Transverse colon (tissue), 4 donors: ENCODE measurements at regions not wholly inside any gene's neighbourhood (a gene's known extent, or its start where the extent isn't known, plus 50 kb on each side); places are given as distances from the start of the nearest gene placed in this dataset.
A peak's percentile ranks its signal among the peaks of the same experiment; 100 is the strongest.
"Not testable (repeated sequence)": the region's sequence is repeated elsewhere in the genome, so short reads cannot be mapped to it uniquely, and the experiment has no call there.

ENCODE experiments used
- DNase-seq: peaks from one replicate; pipeline ENCODE4 v3.0.0-alpha.2; 2019
- H3K27ac ChIP-seq, 4 donors: fragments of 200-600 bp; sonication (generic); 2 replicates each; pipeline ENCODE4 v1.5.1; 2016 to 2018; ENCODE audit warnings: inconsistent platforms in 4 of 4
- H3K27me3 ChIP-seq: fragments of 200-600 bp; sonication (generic); 2 replicates; pipeline ENCODE4 v1.5.1; 2017; ENCODE audit warnings: inconsistent platforms
- H3K36me3 ChIP-seq, 4 donors: fragments of 200-600 bp; sonication (generic); 2 replicates each; pipeline ENCODE4 v1.5.1; 2017 to 2019; ENCODE audit warnings: inconsistent platforms in 4 of 4
- H3K4me1 ChIP-seq, 4 donors: fragments of 200-600 bp; sonication (generic); 2 replicates each; pipeline ENCODE4 v1.5.1; 2017 to 2020; ENCODE audit warnings: inconsistent platforms in 4 of 4
- H3K4me3 ChIP-seq, 4 donors: fragments of 200-600 bp; sonication (generic); 1 replicate in 1 of 4; 2 replicates in 3 of 4; pipeline versions ENCODE4 v1.5.1 to v1.6.1; 2017 to 2019; ENCODE audit warnings: inconsistent platforms in 4 of 4
- H3K9me3 ChIP-seq, 2 donors: fragments of 200-600 bp; sonication (generic); 2 replicates each; pipeline ENCODE4 v1.5.1; 2017 to 2019; ENCODE audit warnings: inconsistent platforms in 2 of 2
- EP300 ChIP-seq: sonication (generic); formaldehyde crosslinking; IDR thresholded peaks from one replicate; pipeline ENCODE4 v1.6.1; 2017; ENCODE audit warnings: antibody characterized with exemption, low read depth
- POLR2A ChIP-seq: fragments of 450-650 bp; IDR thresholded peaks from one replicate; pipeline ENCODE4 v1.6.1; 2016; ENCODE audit warnings: antibody characterized with exemption, mild to moderate bottlenecking, moderate library complexity
- POLR2AphosphoS5 ChIP-seq, 3 donors: sonication (generic); formaldehyde crosslinking; IDR thresholded peaks; one replicate each; pipeline ENCODE4 v1.6.1; 2016; ENCODE audit warnings: antibody characterized with exemption in 3 of 3
- WGBS, 2 donors: methylation state at CpG; one replicate each; pipeline ENCODE4 v1.1.5; 2018; ENCODE audit warnings: low coverage in 1 of 2; 5-methylcytosine and 5-hydroxymethylcytosine counted together
- in situ Hi-C, 4 donors: fragments of 200-750 bp; cut with MboI; loops; one replicate each; pipeline versions ENCODE4 v1.15.0 to v1.15.1; 2017; ENCODE audit warnings: low sequenced_read_pairs in 3 of 4, low pct_ligation_motif_present in 1 of 4, low pct_unique_long_range_greater_than_20kb in 1 of 4
- intact Hi-C: fragments of 100-400 bp; cut with DNase I; formaldehyde crosslinking; loops from one replicate; pipeline ENCODE4 v1.15.1; 2023; ENCODE audit warnings: low total_unique reads
- TF ChIP-seq, protein P1 (sequence below), 5 experiments: fragments of 200-600 bp in 3 of 5; fragments of 450-650 bp in 2 of 5; sonication (generic) in 3 of 5; IDR thresholded peaks; 1 replicate in 2 of 5; 2 replicates in 3 of 5; pipeline ENCODE4 v1.5.1; 2016 to 2017; ENCODE audit warnings: antibody characterized with exemption in 5 of 5, inconsistent platforms in 3 of 5, mild to moderate bottlenecking in 2 of 5, moderate library complexity in 1 of 5

GRCh38 chr2:221897718-221898117 lies 325.6 kb upstream of the EPHA4 start:
- Histone ChIP-seq H3K27me3 (no peaks in the 10 kb centered on the region), H3K9me3 (no peaks in the 10 kb centered on the region), H3K4me3 (no peak overlapping the region), H3K27ac (no peak overlapping the region), H3K36me3 (no peaks in the 10 kb centered on the region), H3K4me1 (peaks cover 0 to 4% (median 0%) of the 10 kb centered on the region in 4 donors)
- no peak for DNase-seq
- 47 to 50% methylated on average over 3 of the region's 3 CpGs for WGBS, 2 donors
- TF ChIP-seq, protein P1, sequence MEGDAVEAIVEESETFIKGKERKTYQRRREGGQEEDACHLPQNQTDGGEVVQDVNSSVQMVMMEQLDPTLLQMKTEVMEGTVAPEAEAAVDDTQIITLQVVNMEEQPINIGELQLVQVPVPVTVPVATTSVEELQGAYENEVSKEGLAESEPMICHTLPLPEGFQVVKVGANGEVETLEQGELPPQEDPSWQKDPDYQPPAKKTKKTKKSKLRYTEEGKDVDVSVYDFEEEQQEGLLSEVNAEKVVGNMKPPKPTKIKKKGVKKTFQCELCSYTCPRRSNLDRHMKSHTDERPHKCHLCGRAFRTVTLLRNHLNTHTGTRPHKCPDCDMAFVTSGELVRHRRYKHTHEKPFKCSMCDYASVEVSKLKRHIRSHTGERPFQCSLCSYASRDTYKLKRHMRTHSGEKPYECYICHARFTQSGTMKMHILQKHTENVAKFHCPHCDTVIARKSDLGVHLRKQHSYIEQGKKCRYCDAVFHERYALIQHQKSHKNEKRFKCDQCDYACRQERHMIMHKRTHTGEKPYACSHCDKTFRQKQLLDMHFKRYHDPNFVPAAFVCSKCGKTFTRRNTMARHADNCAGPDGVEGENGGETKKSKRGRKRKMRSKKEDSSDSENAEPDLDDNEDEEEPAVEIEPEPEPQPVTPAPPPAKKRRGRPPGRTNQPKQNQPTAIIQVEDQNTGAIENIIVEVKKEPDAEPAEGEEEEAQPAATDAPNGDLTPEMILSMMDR (IDR thresholded peaks at IDR 0.05): no peak
- TF ChIP-seq POLR2A (no peak), EP300 (no peak), POLR2AphosphoS5 (IDR thresholded peaks at IDR 0.05) (no peak)
- in situ Hi-C loops: no loop called here
- intact Hi-C loops: no loop called here

DNA sequence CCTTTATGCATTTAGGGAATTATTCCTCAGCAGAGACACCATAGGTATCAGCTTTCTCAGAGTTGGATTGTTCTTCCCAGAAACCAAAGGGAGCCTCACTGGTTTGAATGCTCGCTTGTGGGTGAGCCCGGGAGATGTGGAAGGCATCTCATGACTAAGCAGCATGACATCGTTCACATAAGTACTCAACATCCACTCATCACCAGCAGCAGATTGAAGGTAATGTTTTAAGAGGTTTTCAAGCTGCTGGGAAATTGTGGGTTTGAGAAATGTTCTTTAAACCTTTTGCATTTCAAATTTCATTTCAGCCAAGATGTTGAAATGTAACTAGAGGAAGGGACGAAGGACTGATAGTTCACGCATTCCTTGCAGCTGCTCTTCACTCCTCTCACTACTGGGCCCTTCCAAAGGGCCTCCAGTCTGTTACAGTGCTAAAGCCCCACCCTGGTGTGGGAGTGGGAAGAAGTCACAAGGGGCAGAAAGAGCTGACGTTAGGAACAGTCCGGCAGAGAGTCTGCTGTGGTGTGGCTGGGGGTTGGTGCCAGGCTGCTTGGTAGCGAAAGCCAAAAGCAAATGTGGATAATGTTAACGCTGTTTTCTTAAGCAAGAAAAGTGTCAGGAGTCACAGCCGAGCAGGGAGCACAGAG lies 324.5 kb upstream of the EPHA4 start:
- Histone ChIP-seq H3K4me1 (peaks cover 0 to 4% (median 0%) of the 10 kb centered on the region in 4 donors), H3K9me3 (no peaks in the 10 kb centered on the region), H3K4me3 (no peak overlapping the region), H3K36me3 (no peaks in the 10 kb centered on the region), H3K27me3 (no peaks in the 10 kb centered on the region), H3K27ac (no peak overlapping the region)
- no peak for DNase-seq
- intact Hi-C loops: no loop called here
- 64 to 80% methylated on average over 6 to 10 of the region's 10 CpGs for WGBS, 2 donors
- TF ChIP-seq POLR2AphosphoS5 (IDR thresholded peaks at IDR 0.05) (no peak), POLR2A (no peak), EP300 (no peak)
- TF ChIP-seq, protein P1 (IDR thresholded peaks at IDR 0.05): no peak
- in situ Hi-C loops: no loop called here

- Histone ChIP-seq H3K36me3 (no peaks in the 10 kb centered on the region), H3K9me3 (no peaks in the 10 kb centered on the region), H3K27me3 (no peaks in the 10 kb centered on the region), H3K4me1 (peaks cover 0 to 4% (median 0%) of the 10 kb centered on the region in 4 donors), H3K27ac (peak overlapping the region in 2 of 4 donors; percentile 24 to 54), H3K4me3 (no peak overlapping the region)
- in situ Hi-C loops: no loop called here
- no peak for DNase-seq
- intact Hi-C loops: no loop called here
- 60% methylated on average over 9 to 10 of the region's 10 CpGs for WGBS, 2 donors
- no peak for TF ChIP-seq POLR2A
- no peak for TF ChIP-seq POLR2AphosphoS5 (IDR thresholded peaks at IDR 0.05)
- TF ChIP-seq, protein P1 (IDR thresholded peaks at IDR 0.05): no peak
- TF ChIP-seq EP300: no peak
Observed at GRCh38 chr2:221895366-221896121, 323.4 kb upstream of the EPHA4 start.

DNA sequence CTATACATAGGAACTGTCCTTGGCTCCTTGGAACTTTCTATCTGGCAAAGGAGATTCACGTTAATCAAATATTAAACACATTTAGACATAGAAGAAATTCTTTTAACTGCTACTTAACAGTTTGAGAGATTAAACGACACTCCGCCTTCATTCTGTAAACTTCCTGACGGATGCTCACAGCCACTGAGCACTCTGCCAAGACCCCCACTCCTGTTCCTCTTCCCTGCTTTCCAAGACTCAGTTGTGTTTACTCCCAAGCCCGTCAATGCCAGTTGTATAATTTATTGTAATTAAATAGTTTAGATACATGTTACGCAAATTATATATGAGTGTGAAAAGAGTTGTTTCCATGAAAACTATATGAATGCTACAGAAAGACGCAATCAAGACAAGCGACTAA lies 321.4 kb upstream of the EPHA4 start:
- 74 to 76% methylated on average over 7 to 8 of the region's 8 CpGs for WGBS, 2 donors
- intact Hi-C loops (no loop called here), in situ Hi-C loops (no loop called here)
- DNase-seq: no peak
- Histone ChIP-seq H3K4me1 (peaks cover 0 to 4% (median 0%) of the 10 kb centered on the region in 4 donors), H3K36me3 (no peaks in the 10 kb centered on the region), H3K4me3 (no peak overlapping the region), H3K27me3 (no peaks in the 10 kb centered on the region), H3K9me3 (no peaks in the 10 kb centered on the region), H3K27ac (no peak overlapping the region)
- TF ChIP-seq POLR2A: no peak
- TF ChIP-seq EP300: no peak
- TF ChIP-seq POLR2AphosphoS5 (IDR thresholded peaks at IDR 0.05): no peak
- TF ChIP-seq, protein P1 (IDR thresholded peaks at IDR 0.05): no peak

DNA sequence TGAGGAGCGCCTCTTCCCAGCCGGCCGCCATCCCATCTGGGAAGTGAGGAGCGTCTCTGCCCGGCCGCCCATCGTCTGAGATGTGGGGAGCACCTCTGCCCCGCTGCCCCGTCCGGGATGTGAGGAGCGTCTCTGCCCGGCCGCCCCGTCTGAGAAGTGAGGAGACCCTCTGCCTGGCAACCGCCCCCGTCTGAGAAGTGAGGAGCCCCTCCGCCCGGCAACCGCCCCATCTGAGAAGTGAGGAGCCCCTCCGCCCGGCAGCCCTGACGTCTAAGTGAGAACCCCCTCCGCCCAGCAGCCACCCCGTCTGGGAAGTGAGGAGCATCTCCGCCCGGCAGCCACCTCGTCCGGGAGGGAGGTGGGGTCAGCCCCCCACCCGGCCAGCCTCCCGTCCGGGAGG lies 319.9 kb upstream of the EPHA4 start:
- H3K9me3 ChIP-seq, DNase-seq, H3K27ac ChIP-seq, in situ Hi-C loops, H3K4me1 ChIP-seq, intact Hi-C loops, H3K4me3 ChIP-seq, H3K27me3 ChIP-seq, H3K36me3 ChIP-seq: not testable (repeated sequence)
- WGBS, 2 donors: 94 to 95% methylated on average over 7 to 19 of the region's 31 CpGs
